RPMI8226 (cell line): ENCODE measurements at regions not wholly inside any gene's neighbourhood (a gene's known extent, or its start where the extent isn't known, plus 50 kb on each side); places are given as distances from the start of the nearest gene placed in this dataset.

ENCODE experiments used
- DNase-seq: peaks from one replicate; pipeline ENCODE4 v3.0.0-alpha.2; 2015

GRCh38 chr11:23688411-23688810, 808.4 kb upstream of the LUZP2 start:
- DNase-seq: no peak

- no peak for DNase-seq
Observed at GRCh38 chr11:23688835-23689234, 808.0 kb upstream of the LUZP2 start.

- no peak for DNase-seq
Observed at GRCh38 chr11:23696688-23697415, 800.0 kb upstream of the LUZP2 start.

- DNase-seq: no peak
Observed at GRCh38 chr11:23704183-23704582, 792.7 kb upstream of the LUZP2 start.

- DNase-seq: no peak
Observed at GRCh38 chr11:23711981-23712380, 784.9 kb upstream of the LUZP2 start.

- DNase-seq: no peak
Observed at GRCh38 chr11:23719016-23719415, 777.8 kb upstream of the LUZP2 start.

- no peak for DNase-seq
Observed at GRCh38 chr11:23723861-23724260, 773.0 kb upstream of the LUZP2 start.

- no peak for DNase-seq
Observed at GRCh38 chr11:23725752-23726151, 771.1 kb upstream of the LUZP2 start.

- no peak for DNase-seq
Observed at GRCh38 chr11:23727387-23727786, 769.5 kb upstream of the LUZP2 start.

- no peak for DNase-seq
Observed at GRCh38 chr11:23727794-23728193, 769.1 kb upstream of the LUZP2 start.

- DNase-seq: no peak
Observed at GRCh38 chr11:23729088-23729487, 767.8 kb upstream of the LUZP2 start.

GRCh38 chr11:23730307-23730998, 766.4 kb upstream of the LUZP2 start:
- peak; percentile 5 for DNase-seq

GRCh38 chr11:23732026-23732425, 764.8 kb upstream of the LUZP2 start:
- no peak for DNase-seq

GRCh38 chr11:23746896-23747295, 750.0 kb upstream of the LUZP2 start:
- no peak for DNase-seq

- no peak for DNase-seq
Observed at GRCh38 chr11:23749762-23750430, 747.0 kb upstream of the LUZP2 start.

GRCh38 chr11:23751280-23751679, 745.6 kb upstream of the LUZP2 start:
- DNase-seq: no peak

- no peak for DNase-seq
Observed at GRCh38 chr11:23755076-23755475, 741.8 kb upstream of the LUZP2 start.

- no peak for DNase-seq
Observed at GRCh38 chr11:23755769-23756168, 741.1 kb upstream of the LUZP2 start.

- DNase-seq: no peak
Observed at GRCh38 chr11:23759489-23759888, 737.4 kb upstream of the LUZP2 start.

GRCh38 chr11:23764286-23764685, 732.6 kb upstream of the LUZP2 start:
- no peak for DNase-seq

- no peak for DNase-seq
Observed at GRCh38 chr11:23765682-23766252, 731.1 kb upstream of the LUZP2 start.

- DNase-seq: no peak
Observed at GRCh38 chr11:23767576-23767975, 729.3 kb upstream of the LUZP2 start.

- no peak for DNase-seq
Observed at GRCh38 chr11:23769214-23769613, 727.6 kb upstream of the LUZP2 start.

GRCh38 chr11:23772081-23772480, 724.8 kb upstream of the LUZP2 start:
- no peak for DNase-seq
